Gastroesophageal sphincter (tissue), 4 donors: ENCODE measurements at regions not wholly inside any gene's neighbourhood (a gene's known extent, or its start where the extent isn't known, plus 50 kb on each side); places are given as distances from the start of the nearest gene placed in this dataset.
"Not testable (repeated sequence)": the region's sequence is repeated elsewhere in the genome, so short reads cannot be mapped to it uniquely, and the experiment has no call there.

Source experiments
- ATAC-seq: fragments of 150-250 bp; one replicate; pipeline ENCODE4 v1.9.1; 2016; ENCODE audit warnings: mild to moderate bottlenecking, moderate library complexity
- H3K27ac ChIP-seq, 4 donors: fragments of 200-600 bp; sonication (generic) in 3 of 4; 1 replicate in 3 of 4; 2 replicates in 1 of 4; pipeline ENCODE4 v1.5.1; 2016 to 2019
- H3K27me3 ChIP-seq: fragments of 200-600 bp; sonication (generic); one replicate; pipeline ENCODE4 v1.5.1; 2019
- H3K36me3 ChIP-seq, 2 donors: fragments of 200-600 bp; sonication (generic); one replicate each; pipeline ENCODE4 v1.5.1; 2019; ENCODE audit warnings: control low read depth in 1 of 2
- H3K4me1 ChIP-seq, 3 donors: fragments of 200-600 bp; sonication (generic); 1 replicate in 2 of 3; 2 replicates in 1 of 3; pipeline ENCODE4 v1.5.1; 2016 to 2019; ENCODE audit warnings: control low read depth in 2 of 3
- H3K4me3 ChIP-seq, 2 donors: fragments of 200-600 bp; sonication (generic); one replicate each; pipeline ENCODE4 v1.5.1; 2019; ENCODE audit warnings: mild to moderate bottlenecking in 1 of 2, moderate library complexity in 1 of 2
- H3K9me3 ChIP-seq, 3 donors: fragments of 200-600 bp; sonication (generic); one replicate each; pipeline ENCODE4 v1.5.1; 2017 to 2019; ENCODE audit warnings: control low read depth in 2 of 3
- CTCF ChIP-seq, 4 experiments: fragments of 200-600 bp in 2 of 4; fragments of 450-650 bp in 2 of 4; sonication (generic) in 1 of 4; IDR thresholded peaks; one replicate each; pipeline ENCODE4 v1.5.1; 2017 to 2019; ENCODE audit warnings: antibody characterized with exemption in 4 of 4, mild to moderate bottlenecking in 2 of 4, moderate library complexity in 2 of 4
- EP300 ChIP-seq: sonication (generic); formaldehyde crosslinking; IDR thresholded peaks from one replicate; pipeline ENCODE4 v1.6.1; 2017; ENCODE audit warnings: antibody characterized with exemption, mild to moderate bottlenecking
- POLR2A ChIP-seq, 2 donors: fragments of 450-650 bp; IDR thresholded peaks; one replicate each; pipeline ENCODE4 v1.6.1; 2017; ENCODE audit warnings: antibody characterized with exemption in 2 of 2, mild to moderate bottlenecking in 2 of 2, moderate library complexity in 1 of 2
- POLR2AphosphoS5 ChIP-seq: sonication (generic); formaldehyde crosslinking; IDR thresholded peaks from one replicate; pipeline ENCODE4 v1.6.1; 2017; ENCODE audit warnings: antibody characterized with exemption
- WGBS, 2 donors: methylation state at CpG; one replicate each; pipeline ENCODE4 v1.1.5; 2018; ENCODE audit warnings: low coverage in 1 of 2; 5-methylcytosine and 5-hydroxymethylcytosine counted together

- no peak for TF ChIP-seq EP300
- Histone ChIP-seq H3K4me3 (no peak overlapping the region), H3K27me3 (no peaks in the 10 kb centered on the region), H3K27ac (no peak overlapping the region), H3K9me3 (no peaks in the 10 kb centered on the region), H3K4me1 (no peaks in the 10 kb centered on the region), H3K36me3 (no peaks in the 10 kb centered on the region)
- ATAC-seq: no peak
- 82 to 100% methylated on average over 2 of the region's 2 CpGs for WGBS, 2 donors
Observed at GRCh38 chr3:190178779-190179178, 58.1 kb upstream of the P3H2 start.

- ATAC-seq, H3K4me1 ChIP-seq, H3K27me3 ChIP-seq, H3K27ac ChIP-seq, H3K9me3 ChIP-seq, H3K4me3 ChIP-seq, H3K36me3 ChIP-seq: not testable (repeated sequence)
- 100% methylated on average over 1 of the region's 39 CpGs; no CpG with 5 or more reads in 1 of the 2 donors for WGBS, 2 donors
Observed at GRCh38 chr3:190176933-190177525, 56.3 kb upstream of the P3H2 start.

GRCh38 chr3:190176106-190176505 is 55.4 kb upstream of the P3H2 start:
- not testable (repeated sequence) for H3K9me3 ChIP-seq, ATAC-seq, H3K36me3 ChIP-seq, H3K27me3 ChIP-seq, H3K4me1 ChIP-seq, H3K4me3 ChIP-seq, H3K27ac ChIP-seq
- 85 to 96% methylated on average over 7 to 8 of the region's 10 CpGs for WGBS, 2 donors

GRCh38 chr3:190175490-190175889 is 54.8 kb upstream of the P3H2 start:
- Histone ChIP-seq H3K27me3 (no peaks in the 10 kb centered on the region), H3K4me1 (no peaks in the 10 kb centered on the region), H3K36me3 (no peaks in the 10 kb centered on the region), H3K27ac (no peak overlapping the region), H3K4me3 (no peak overlapping the region), H3K9me3 (no peaks in the 10 kb centered on the region)
- TF ChIP-seq POLR2AphosphoS5 (no peak), POLR2A (IDR thresholded peaks at IDR 0.05) (no peak), EP300 (no peak), CTCF (IDR thresholded peaks at IDR 0.05) (no peak)
- no peak for ATAC-seq
- 100% methylated on average over 1 of the region's 1 CpG for WGBS, 2 donors

GRCh38 chr3:190174471-190174870 is 53.8 kb upstream of the P3H2 start:
- Histone ChIP-seq H3K9me3 (no peaks in the 10 kb centered on the region), H3K27ac (no peak overlapping the region), H3K36me3 (no peaks in the 10 kb centered on the region), H3K4me3 (no peak overlapping the region), H3K27me3 (no peaks in the 10 kb centered on the region), H3K4me1 (no peaks in the 10 kb centered on the region)
- ATAC-seq: no peak
- no peak for TF ChIP-seq CTCF (IDR thresholded peaks at IDR 0.05)
- TF ChIP-seq POLR2A (IDR thresholded peaks at IDR 0.05): no peak
- no peak for TF ChIP-seq POLR2AphosphoS5
- no peak for TF ChIP-seq EP300
- WGBS, 2 donors: 40 to 90% methylated on average over 1 of the region's 1 CpG

GRCh38 chr3:190173426-190173825 is 52.7 kb upstream of the P3H2 start:
- Histone ChIP-seq H3K27ac (no peak overlapping the region), H3K9me3 (no peaks in the 10 kb centered on the region), H3K4me1 (peaks cover 0 to 5% (median 5%) of the 10 kb centered on the region in 3 donors), H3K4me3 (no peak overlapping the region), H3K27me3 (no peaks in the 10 kb centered on the region), H3K36me3 (no peaks in the 10 kb centered on the region)
- WGBS, 2 donors: 46 to 70% methylated on average over 1 of the region's 1 CpG
- ATAC-seq: no peak
- no peak for TF ChIP-seq POLR2A (IDR thresholded peaks at IDR 0.05)
- no peak for TF ChIP-seq POLR2AphosphoS5
- TF ChIP-seq EP300: no peak
- TF ChIP-seq CTCF (IDR thresholded peaks at IDR 0.05): no peak

- WGBS, 2 donors: 81 to 86% methylated on average over 2 of the region's 2 CpGs
- no peak overlapping the region for H3K27ac ChIP-seq
- no peak overlapping the region for H3K4me3 ChIP-seq
- TF ChIP-seq CTCF (IDR thresholded peaks at IDR 0.05): no peak
- H3K4me1 ChIP-seq: peaks cover 0 to 5% (median 5%) of the 10 kb centered on the region in 3 donors
- no peaks in the 10 kb centered on the region for H3K27me3 ChIP-seq
- no peaks in the 10 kb centered on the region for H3K36me3 ChIP-seq
- no peak for ATAC-seq
- no peaks in the 10 kb centered on the region for H3K9me3 ChIP-seq
Observed at GRCh38 chr3:190172751-190173150, 52.1 kb upstream of the P3H2 start.
